Thoracic aorta (tissue), 2 donors: ENCODE measurements at regions not wholly inside any gene's neighbourhood (a gene's known extent, or its start where the extent isn't known, plus 50 kb on each side); places are given as distances from the start of the nearest gene placed in this dataset.

ENCODE experiments used
- ATAC-seq: fragments of 150-250 bp; one replicate; pipeline ENCODE4 v1.8.0; 2017; ENCODE audit warnings: low read depth; ENCODE audit not compliant: insufficient number of reproducible peaks, low FRiP score
- DNase-seq: peaks from one replicate; pipeline ENCODE4 v3.0.0-alpha.2; 2020; ENCODE audit warnings: low spot score
- H3K27ac ChIP-seq, 2 donors: fragments of 200-600 bp; sonication (generic); 1 replicate in 1 of 2; 2 replicates in 1 of 2; pipeline ENCODE4 v1.5.1; 2016; ENCODE audit warnings: mild to moderate bottlenecking in 2 of 2, moderate library complexity in 2 of 2
- H3K27me3 ChIP-seq: fragments of 200-600 bp; sonication (generic); replicated peaks from 2 replicates; pipeline ENCODE4 v1.6.0; 2016; ENCODE audit warnings: mild to moderate bottlenecking; ENCODE audit not compliant: insufficient read depth
- H3K36me3 ChIP-seq: fragments of 200-600 bp; sonication (generic); one replicate; pipeline ENCODE4 v1.5.1; 2016
- H3K4me1 ChIP-seq, 2 donors: fragments of 200-600 bp; sonication (generic); 1 replicate in 1 of 2; 2 replicates in 1 of 2; pipeline versions ENCODE4 v1.5.1 to v1.6.0; 2016; ENCODE audit warnings: low read depth in 2 of 2, mild to moderate bottlenecking in 1 of 2; ENCODE audit not compliant: control insufficient read depth in 1 of 2
- H3K4me3 ChIP-seq: fragments of 200-600 bp; sonication (generic); 2 replicates; pipeline ENCODE4 v1.5.1; 2016; ENCODE audit warnings: mild to moderate bottlenecking
- H3K9me3 ChIP-seq: fragments of 200-600 bp; sonication (generic); 2 replicates; pipeline ENCODE4 v1.5.1; 2016
- CTCF ChIP-seq: fragments of 200-600 bp; sonication (generic); IDR thresholded peaks from one replicate; pipeline ENCODE4 v1.5.1; 2019; ENCODE audit warnings: antibody characterized with exemption

- H3K36me3 ChIP-seq, result no peaks in the 10 kb centered on the region
- H3K9me3 ChIP-seq, result no peaks in the 10 kb centered on the region
- H3K27ac ChIP-seq, result no peak overlapping the region
- H3K4me3 ChIP-seq, result no peak overlapping the region
- no peaks in the 10 kb centered on the region for H3K27me3 ChIP-seq
- no peaks in the 10 kb centered on the region for H3K4me1 ChIP-seq
- ATAC-seq, result no peak
- no peak for DNase-seq
- no peak for TF ChIP-seq CTCF
Measured at GRCh38 chr3:176765382-176765900, 431.8 kb downstream of the TBL1XR1 start.

GRCh38 chr3:176759815-176760506, 437.3 kb downstream of the TBL1XR1 start:
- DNase-seq, result no peak

GRCh38 chr3:176757429-176757828, 439.9 kb downstream of the TBL1XR1 start:
- H3K27me3 ChIP-seq, result no peaks in the 10 kb centered on the region

More at GRCh38 chr3:176759815-176760506, 437.3 kb downstream of the TBL1XR1 start:
- H3K9me3 ChIP-seq, result no peaks in the 10 kb centered on the region
- TF ChIP-seq CTCF, result no peak
- H3K4me3 ChIP-seq, result no peak overlapping the region
- peaks cover 0 to 4% of the 10 kb centered on the region in 2 donors for H3K4me1 ChIP-seq
- H3K36me3 ChIP-seq, result no peaks in the 10 kb centered on the region
- no peak for ATAC-seq
- H3K27ac ChIP-seq, result no peak overlapping the region
- H3K27me3 ChIP-seq, result no peaks in the 10 kb centered on the region

GRCh38 chr3:176755977-176756376, 441.3 kb downstream of the TBL1XR1 start:
- no peaks in the 10 kb centered on the region for H3K27me3 ChIP-seq
- no peak overlapping the region for H3K4me3 ChIP-seq
- H3K4me1 ChIP-seq, result peaks cover 0 to 4% of the 10 kb centered on the region in 2 donors
- H3K36me3 ChIP-seq, result no peaks in the 10 kb centered on the region
- no peak for ATAC-seq
- no peaks in the 10 kb centered on the region for H3K9me3 ChIP-seq
- no peak for TF ChIP-seq CTCF
- H3K27ac ChIP-seq, result no peak overlapping the region
- no peak for DNase-seq

More at GRCh38 chr3:176757429-176757828, 439.9 kb downstream of the TBL1XR1 start:
- Histone ChIP-seq H3K36me3 (no peaks in the 10 kb centered on the region), H3K4me1 (peaks cover 0 to 4% of the 10 kb centered on the region in 2 donors), H3K9me3 (no peaks in the 10 kb centered on the region), H3K27ac (no peak overlapping the region), H3K4me3 (no peak overlapping the region)
- no peak for TF ChIP-seq CTCF
- DNase-seq, result no peak
- no peak for ATAC-seq

- no peaks in the 10 kb centered on the region for H3K9me3 ChIP-seq
- H3K27me3 ChIP-seq, result no peaks in the 10 kb centered on the region
- no peak overlapping the region for H3K27ac ChIP-seq
- H3K4me3 ChIP-seq, result no peak overlapping the region
- DNase-seq, result no peak
- H3K36me3 ChIP-seq, result no peaks in the 10 kb centered on the region
- H3K4me1 ChIP-seq, result peaks cover 0 to 4% of the 10 kb centered on the region in 2 donors
- ATAC-seq, result no peak
- no peak for TF ChIP-seq CTCF
Measured at GRCh38 chr3:176755552-176755951, 441.7 kb downstream of the TBL1XR1 start.
